D721Med (cell line): ENCODE measurements at regions not wholly inside any gene's neighbourhood (a gene's known extent, or its start where the extent isn't known, plus 50 kb on each side); places are given as distances from the start of the nearest gene placed in this dataset.

Experiments
- DNase-seq: peaks from one replicate; pipeline ENCODE4 v3.0.0; 2011; ENCODE audit warnings: low spot score; ENCODE audit not compliant: insufficient read length
- FAIRE-seq: peaks from 2 replicates; lab custom pipeline; 2011; peaks lifted over from hg19 to GRCh38; lab: Jason Lieb, UNC
- TF ChIP-seq, protein P1 (sequence below): IDR thresholded peaks from 2 replicates; pipeline ENCODE4 v1.5.1; 2012; ENCODE audit warnings: mild to moderate bottlenecking, control low read depth; ENCODE audit not compliant: insufficient read depth; ENCODE audit errors: missing control alignments

DNA sequence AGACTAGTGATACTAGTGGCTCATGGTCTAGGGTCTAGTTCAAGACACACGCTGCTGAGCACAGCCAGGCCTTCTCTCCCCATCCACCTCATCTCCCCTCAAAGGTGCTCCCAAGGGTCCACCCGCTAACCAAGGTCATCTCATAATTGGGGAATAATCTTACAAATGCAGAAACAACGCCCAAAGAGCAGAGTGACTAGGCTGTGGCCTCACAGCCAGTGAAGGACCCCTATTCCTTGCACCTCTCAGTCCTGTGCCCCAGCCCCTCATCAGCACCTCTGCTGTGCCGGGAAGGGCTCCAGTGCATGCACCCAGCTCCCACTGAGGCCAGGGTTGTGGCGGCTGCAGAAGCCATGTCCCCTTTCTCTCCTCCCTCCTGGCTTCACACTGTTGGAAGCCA, 286.9 kb downstream of the UACA start:
- no peak for DNase-seq
- TF ChIP-seq, protein P1, sequence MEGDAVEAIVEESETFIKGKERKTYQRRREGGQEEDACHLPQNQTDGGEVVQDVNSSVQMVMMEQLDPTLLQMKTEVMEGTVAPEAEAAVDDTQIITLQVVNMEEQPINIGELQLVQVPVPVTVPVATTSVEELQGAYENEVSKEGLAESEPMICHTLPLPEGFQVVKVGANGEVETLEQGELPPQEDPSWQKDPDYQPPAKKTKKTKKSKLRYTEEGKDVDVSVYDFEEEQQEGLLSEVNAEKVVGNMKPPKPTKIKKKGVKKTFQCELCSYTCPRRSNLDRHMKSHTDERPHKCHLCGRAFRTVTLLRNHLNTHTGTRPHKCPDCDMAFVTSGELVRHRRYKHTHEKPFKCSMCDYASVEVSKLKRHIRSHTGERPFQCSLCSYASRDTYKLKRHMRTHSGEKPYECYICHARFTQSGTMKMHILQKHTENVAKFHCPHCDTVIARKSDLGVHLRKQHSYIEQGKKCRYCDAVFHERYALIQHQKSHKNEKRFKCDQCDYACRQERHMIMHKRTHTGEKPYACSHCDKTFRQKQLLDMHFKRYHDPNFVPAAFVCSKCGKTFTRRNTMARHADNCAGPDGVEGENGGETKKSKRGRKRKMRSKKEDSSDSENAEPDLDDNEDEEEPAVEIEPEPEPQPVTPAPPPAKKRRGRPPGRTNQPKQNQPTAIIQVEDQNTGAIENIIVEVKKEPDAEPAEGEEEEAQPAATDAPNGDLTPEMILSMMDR: no peak
- no peak for FAIRE-seq

DNA sequence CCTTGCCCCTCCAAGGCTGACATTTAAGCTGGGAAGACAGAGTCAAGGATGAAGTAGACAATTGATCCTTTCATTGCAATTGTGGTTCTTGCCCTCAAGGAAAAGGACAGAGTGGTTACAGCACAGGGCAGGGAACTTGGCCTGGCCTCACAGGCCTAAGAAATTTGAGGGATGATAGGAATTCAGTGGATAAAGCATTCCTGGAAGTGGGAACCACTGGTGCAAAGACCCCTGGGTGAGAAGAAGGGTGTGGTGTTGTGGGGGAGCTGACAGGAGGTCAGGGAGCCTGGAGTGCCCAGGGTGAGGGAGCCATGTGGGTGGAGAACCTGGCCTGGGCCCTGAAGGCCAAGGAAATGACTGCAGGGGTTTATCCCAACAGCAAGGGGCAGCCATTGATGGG, 287.4 kb downstream of the UACA start:
- TF ChIP-seq, protein P1: no peak
- DNase-seq (no peak), FAIRE-seq (no peak)

DNA sequence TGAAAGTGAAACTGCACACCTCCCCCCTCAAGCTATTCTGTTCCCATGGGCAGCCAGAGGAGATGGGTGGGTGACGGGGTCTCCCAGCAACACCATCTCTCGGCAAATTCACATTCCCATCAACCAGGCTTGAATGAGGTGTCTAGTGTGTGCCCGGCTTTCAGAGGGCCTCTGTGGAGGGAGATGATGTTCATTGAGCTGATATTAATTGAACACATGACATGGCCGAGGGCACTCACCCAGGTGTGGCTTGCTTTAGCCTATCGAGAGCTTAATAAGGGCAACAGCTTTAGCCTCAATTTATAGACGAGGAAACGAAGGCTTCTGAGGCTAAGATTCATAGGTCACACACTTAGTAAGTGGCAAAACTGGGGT, 288.0 kb downstream of the UACA start:
- FAIRE-seq (no peak), DNase-seq (no peak)
- TF ChIP-seq, protein P1: no peak

DNA sequence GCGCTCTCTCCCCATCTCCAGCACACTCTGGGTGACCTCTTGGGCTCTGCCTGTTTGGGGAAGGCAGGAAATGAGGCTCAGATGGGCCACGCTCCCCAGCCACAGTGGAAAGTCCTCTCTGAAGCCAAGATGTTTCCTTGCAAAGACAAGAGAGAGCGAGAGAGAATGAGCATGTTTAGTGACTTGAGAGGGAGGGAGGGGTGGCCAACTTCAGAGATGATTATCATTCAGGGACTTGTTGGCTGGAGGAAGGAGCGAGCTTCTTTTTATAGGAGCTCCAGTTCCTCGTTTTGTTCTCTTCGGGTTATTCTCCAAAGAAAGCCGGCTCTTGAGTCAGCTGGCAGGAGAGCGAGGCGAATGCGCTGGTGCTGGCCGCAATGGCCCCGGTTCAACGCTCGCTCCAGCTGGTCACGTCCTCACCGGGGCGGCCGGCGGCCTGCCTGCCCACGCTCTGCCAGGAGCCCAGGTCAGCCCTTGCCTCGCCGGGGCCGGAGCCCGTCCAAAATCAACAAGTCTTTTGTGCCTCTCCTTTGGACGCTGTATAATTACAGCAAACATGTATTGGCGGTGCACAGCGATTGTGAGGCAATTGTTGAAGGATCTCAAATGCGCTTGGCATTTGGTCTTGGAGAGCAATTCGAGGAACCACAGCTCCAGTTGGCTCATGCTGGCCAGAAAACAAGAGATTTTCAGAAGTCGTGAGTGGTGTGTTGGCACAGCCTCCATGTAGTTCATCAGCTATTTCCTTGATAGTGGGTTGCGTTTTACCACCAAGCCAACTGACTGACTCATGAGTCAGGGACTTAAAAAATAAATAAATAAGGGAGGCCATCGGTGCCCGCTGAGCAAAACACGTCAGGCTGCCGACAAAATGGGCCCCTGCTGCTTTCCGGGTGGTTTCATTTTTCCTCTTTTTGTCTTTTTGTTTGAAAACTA, 288.6 kb downstream of the UACA start:
- TF ChIP-seq, protein P1: no peak
- no peak for FAIRE-seq
- no peak for DNase-seq

DNA sequence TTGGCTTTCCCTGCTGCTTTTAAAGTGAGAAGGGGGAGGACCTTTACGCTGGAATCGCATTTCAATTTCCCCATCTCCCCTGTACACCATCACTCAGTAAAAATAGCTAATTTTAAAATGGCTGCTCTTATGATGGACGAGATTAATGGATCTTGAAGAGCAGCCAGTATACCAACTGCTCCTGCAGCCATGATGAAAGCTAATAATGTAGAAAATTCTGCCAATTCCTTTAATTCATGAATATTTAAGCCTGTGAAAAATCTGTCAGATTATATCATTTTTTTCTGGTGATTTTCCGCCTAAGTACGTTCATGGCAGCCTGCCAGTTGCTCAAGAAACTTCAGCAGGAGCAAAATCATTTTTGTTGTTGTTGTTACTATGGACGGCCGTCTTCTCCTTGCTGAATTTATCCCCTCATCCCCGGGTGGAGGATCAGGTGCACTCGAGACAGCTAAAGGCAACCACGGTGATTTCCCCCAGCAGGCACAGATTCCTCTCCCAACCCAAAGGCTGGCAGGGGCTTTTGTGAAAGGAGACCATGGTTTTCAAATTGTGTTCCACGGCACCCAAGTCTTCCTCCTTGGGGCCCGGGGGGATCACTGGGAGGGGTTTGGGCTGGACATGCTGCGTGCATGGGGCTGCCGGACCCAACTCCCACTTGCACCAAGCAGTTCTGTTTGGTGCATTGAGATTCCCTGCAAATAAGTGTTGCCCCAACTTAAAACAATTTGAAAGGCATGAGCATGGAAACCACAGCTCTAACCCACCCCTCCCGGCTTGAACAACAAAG, 289.6 kb downstream of the UACA start:
- TF ChIP-seq, protein P1: no peak
- FAIRE-seq (no peak), DNase-seq (no peak)

DNA sequence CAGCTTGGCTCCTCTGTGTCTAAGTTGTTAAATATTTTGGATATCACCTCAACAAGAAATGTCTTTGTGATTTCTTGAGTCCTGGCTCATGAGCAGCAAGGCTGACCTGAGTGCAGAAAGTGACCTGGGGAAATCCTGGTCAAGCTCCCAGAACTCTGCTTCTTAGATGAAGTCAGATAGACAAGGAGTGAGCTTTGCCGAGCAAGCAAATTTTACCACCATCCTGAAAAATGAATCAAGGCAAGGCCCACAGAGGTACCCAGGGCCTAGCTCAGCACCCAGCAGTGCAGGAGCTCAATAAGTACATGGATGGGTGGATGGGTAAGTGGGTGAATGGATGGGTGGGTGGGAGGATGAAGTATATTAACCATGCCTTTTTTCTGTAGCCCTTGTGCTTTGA, 291.8 kb downstream of the UACA start:
- TF ChIP-seq, protein P1: no peak
- no peak for FAIRE-seq
- no peak for DNase-seq
